Kidney (tissue), 13 donors: ENCODE measurements at regions not wholly inside any gene's neighbourhood (a gene's known extent, or its start where the extent isn't known, plus 50 kb on each side); places are given as distances from the start of the nearest gene placed in this dataset.

Experiments used
- DNase-seq, 5 donors: peaks; one replicate each; pipeline ENCODE4 v3.0.0-alpha.2; 2013 to 2020
- FAIRE-seq: peaks from 2 replicates; lab custom pipeline; 2012; peaks lifted over from hg19 to GRCh38; lab: Jason Lieb, UNC
- H3K27ac ChIP-seq, 2 donors: one replicate each; pipeline ENCODE4 v1.7.0; 2013; ENCODE audit warnings: low read depth in 2 of 2, low read length in 2 of 2, inconsistent platforms in 1 of 2
- H3K27me3 ChIP-seq: one replicate; pipeline ENCODE4 v1.7.1; 2013; ENCODE audit warnings: low read length, inconsistent platforms; ENCODE audit not compliant: control insufficient read depth, insufficient read depth
- H3K36me3 ChIP-seq, 3 donors: one replicate each; pipeline versions ENCODE4 v1.7.0 to v1.7.1; 2013; ENCODE audit warnings: low read length in 3 of 3, control low read depth in 1 of 3, inconsistent platforms in 1 of 3; ENCODE audit not compliant: insufficient read depth in 3 of 3, control insufficient read depth in 2 of 3
- H3K4me1 ChIP-seq, 3 donors: one replicate each; pipeline versions ENCODE4 v1.7.0 to v1.7.1; 2013; ENCODE audit warnings: low read length in 3 of 3, inconsistent platforms in 1 of 3, low read depth in 1 of 3; ENCODE audit not compliant: control insufficient read depth in 2 of 3, insufficient read depth in 2 of 3
- H3K4me3 ChIP-seq, 3 donors: one replicate each; pipeline versions ENCODE4 v1.7.0 to v1.8.1; 2013; ENCODE audit warnings: low read length in 3 of 3, control low read depth in 1 of 3, inconsistent platforms in 1 of 3
- H3K9ac ChIP-seq, 3 donors: one replicate each; pipeline versions ENCODE4 v1.7.0 to v1.7.1; 2013; ENCODE audit warnings: low read length in 3 of 3, control low read depth in 1 of 3, inconsistent platforms in 1 of 3
- H3K9me3 ChIP-seq, 3 donors: one replicate each; pipeline versions ENCODE4 v1.7.0 to v1.7.1; 2013; ENCODE audit warnings: low read length in 3 of 3, control low read depth in 1 of 3, inconsistent platforms in 1 of 3; ENCODE audit not compliant: control insufficient read depth in 2 of 3, insufficient read depth in 1 of 3
- intact Hi-C: fragments of 100-400 bp; cut with DNase I; formaldehyde crosslinking; loops from one replicate; pipeline ENCODE4 v1.11.1; 2022
- TF ChIP-seq, protein P1 (sequence below): IDR thresholded peaks from 3 replicates; pipeline ENCODE4 v1.5.1; 2012; ENCODE audit warnings: mild to moderate bottlenecking, moderate library complexity, borderline replicate concordance; ENCODE audit not compliant: insufficient read depth; ENCODE audit errors: extremely low read depth
- donor health status: control.
- donor health status: control.
- donor health status: control.
- donor health status: control.
- donor health status: control.
- donor health status: DM: yes; HTN: yes; CAD: no.
- donor health status: Normal renal cell carcinoma (clear cell type).

DNA sequence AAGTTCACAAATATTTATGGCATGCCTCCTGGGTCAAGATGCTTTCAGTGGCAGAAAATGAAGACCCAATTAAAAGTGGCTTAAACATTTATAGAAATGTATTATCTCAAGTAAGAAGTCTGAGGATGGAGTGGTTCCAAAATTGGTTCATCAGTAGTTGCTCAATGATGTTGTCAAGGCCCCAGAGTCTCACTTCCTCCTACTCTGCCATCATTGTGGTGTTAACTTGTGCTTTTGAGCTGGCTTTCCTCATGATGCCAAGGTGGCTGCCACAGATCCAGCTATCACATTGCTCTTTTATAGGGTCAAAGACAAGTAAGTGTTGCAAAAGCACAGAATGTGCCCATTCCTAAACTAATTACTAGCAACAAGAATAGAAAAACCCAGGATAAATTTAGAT lies 404.6 kb upstream of the NRP1 start:
- H3K9ac ChIP-seq = no peak overlapping the region
- no peaks in the 10 kb centered on the region for H3K4me1 ChIP-seq
- DNase-seq (no peak), FAIRE-seq (no peak)
- no peaks in the 10 kb centered on the region for H3K9me3 ChIP-seq
- no peak overlapping the region for H3K27ac ChIP-seq
- H3K27me3 ChIP-seq = no peaks in the 10 kb centered on the region
- intact Hi-C loops = no loop called here
- TF ChIP-seq, protein P1, sequence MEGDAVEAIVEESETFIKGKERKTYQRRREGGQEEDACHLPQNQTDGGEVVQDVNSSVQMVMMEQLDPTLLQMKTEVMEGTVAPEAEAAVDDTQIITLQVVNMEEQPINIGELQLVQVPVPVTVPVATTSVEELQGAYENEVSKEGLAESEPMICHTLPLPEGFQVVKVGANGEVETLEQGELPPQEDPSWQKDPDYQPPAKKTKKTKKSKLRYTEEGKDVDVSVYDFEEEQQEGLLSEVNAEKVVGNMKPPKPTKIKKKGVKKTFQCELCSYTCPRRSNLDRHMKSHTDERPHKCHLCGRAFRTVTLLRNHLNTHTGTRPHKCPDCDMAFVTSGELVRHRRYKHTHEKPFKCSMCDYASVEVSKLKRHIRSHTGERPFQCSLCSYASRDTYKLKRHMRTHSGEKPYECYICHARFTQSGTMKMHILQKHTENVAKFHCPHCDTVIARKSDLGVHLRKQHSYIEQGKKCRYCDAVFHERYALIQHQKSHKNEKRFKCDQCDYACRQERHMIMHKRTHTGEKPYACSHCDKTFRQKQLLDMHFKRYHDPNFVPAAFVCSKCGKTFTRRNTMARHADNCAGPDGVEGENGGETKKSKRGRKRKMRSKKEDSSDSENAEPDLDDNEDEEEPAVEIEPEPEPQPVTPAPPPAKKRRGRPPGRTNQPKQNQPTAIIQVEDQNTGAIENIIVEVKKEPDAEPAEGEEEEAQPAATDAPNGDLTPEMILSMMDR = no peak
- no peaks in the 10 kb centered on the region for H3K36me3 ChIP-seq
- no peak overlapping the region for H3K4me3 ChIP-seq

DNA sequence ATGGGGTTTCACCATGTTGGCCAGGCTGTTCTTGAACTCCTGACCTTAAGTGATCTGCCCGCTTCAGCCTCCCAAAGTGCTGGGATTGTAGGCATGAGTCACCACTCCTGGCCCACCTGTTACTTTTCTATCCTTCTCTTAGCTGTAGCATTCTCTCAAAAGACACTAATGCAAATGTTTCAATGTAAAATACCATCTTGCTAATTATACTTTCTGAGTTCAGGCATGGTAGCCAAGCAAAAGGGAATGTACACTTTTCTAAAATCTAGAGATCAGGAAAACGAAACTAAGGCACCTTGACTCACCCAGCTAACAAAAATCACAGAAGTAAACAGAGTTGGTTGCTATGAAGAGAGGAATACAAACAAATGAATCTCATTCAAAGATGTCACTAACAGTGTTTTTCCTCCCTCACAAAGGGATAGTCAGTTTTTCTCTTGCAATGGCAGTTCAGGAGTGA lies 401.0 kb upstream of the NRP1 start:
- TF ChIP-seq, protein P1 = no peak
- H3K27me3 ChIP-seq = no peaks in the 10 kb centered on the region
- H3K4me1 ChIP-seq = peaks cover 0 to 6% (median 2%) of the 10 kb centered on the region in 3 donors
- FAIRE-seq = no peak
- H3K4me3 ChIP-seq = no peak overlapping the region
- intact Hi-C loops = no loop called here
- no peaks in the 10 kb centered on the region for H3K36me3 ChIP-seq
- H3K27ac ChIP-seq = no peak overlapping the region
- peak in 2 of 5 donors; percentile 46 to 58 for DNase-seq
- no peak overlapping the region for H3K9ac ChIP-seq
- H3K9me3 ChIP-seq = no peaks in the 10 kb centered on the region

DNA sequence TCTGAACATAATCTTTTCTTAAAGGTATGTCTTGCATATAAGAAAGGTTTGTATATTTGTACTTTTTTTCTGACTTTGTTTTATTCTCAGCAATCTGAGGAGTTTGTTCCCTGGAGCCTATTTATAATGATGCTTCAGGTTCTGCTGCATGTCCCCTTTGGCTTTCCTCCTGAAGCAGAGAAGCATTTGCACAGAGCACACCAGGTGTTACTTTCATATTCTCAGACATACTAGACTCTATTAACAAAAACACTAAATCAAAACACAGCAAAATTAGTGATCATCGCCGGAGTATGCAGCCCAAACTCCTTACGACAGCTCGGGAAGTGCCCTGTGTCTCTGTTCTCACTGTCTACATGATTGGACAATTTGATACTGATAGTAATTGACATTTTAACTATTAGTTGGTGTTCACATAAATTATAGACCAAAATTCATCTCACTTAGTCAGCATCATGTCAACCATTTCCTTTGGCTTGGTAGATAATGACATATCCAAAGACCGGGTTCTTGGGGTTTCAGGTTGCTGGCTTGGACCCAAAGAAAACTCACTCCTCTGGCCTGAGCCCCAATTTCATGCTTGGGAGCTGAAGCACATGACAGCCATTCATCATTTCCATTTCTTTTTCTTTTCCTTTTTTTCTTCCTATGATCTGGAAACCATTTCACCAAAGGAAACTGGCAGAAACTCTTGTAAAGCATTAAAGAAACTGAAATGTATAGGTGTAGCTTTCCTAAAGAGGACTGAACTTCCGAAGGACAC lies 400.1 kb upstream of the NRP1 start:
- H3K27ac ChIP-seq = no peak overlapping the region
- DNase-seq (peak in 3 of 5 donors; percentile 44 to 71 (median 70)), FAIRE-seq (no peak)
- intact Hi-C loops = no loop called here
- H3K4me3 ChIP-seq = no peak overlapping the region
- H3K4me1 ChIP-seq = peaks cover 0 to 6% (median 2%) of the 10 kb centered on the region in 3 donors
- no peaks in the 10 kb centered on the region for H3K27me3 ChIP-seq
- no peak overlapping the region for H3K9ac ChIP-seq
- no peaks in the 10 kb centered on the region for H3K9me3 ChIP-seq
- TF ChIP-seq, protein P1 = no peak
- H3K36me3 ChIP-seq = no peaks in the 10 kb centered on the region
